Naive B cell (primary cell): ENCODE measurements at regions not wholly inside any gene's neighbourhood (a gene's known extent, or its start where the extent isn't known, plus 50 kb on each side); places are given as distances from the start of the nearest gene placed in this dataset.

ENCODE experiments used
- ATAC-seq, 2 donors: fragments of 150-1000 bp; cut with Tn5 transposase; 2 replicates each; pipeline ENCODE4 v1.10.0; 2021; ENCODE audit warnings: low read depth in 2 of 2, mild to moderate bottlenecking in 2 of 2, moderate library complexity in 2 of 2
- DNase-seq: peaks from one replicate; pipeline ENCODE4 v3.0.0; 2022
- H3K27ac Mint-ChIP-seq, 6 donors: one replicate each; pipeline ENCODE4 v1.8.0; 2020 to 2022; ENCODE audit warnings: mild to moderate bottlenecking in 6 of 6, mixed read lengths in 6 of 6, moderate library complexity in 5 of 6, inconsistent platforms in 2 of 6
- H3K27me3 Mint-ChIP-seq, 3 donors: one replicate each; pipeline ENCODE4 v1.8.0; 2021 to 2022; ENCODE audit warnings: mixed read lengths in 3 of 3, mild to moderate bottlenecking in 1 of 3
- H3K36me3 Mint-ChIP-seq, 2 donors: one replicate each; pipeline ENCODE4 v1.8.0; 2020 to 2022; ENCODE audit warnings: mixed read lengths in 2 of 2, inconsistent platforms in 1 of 2, mild to moderate bottlenecking in 1 of 2
- H3K4me1 Mint-ChIP-seq, 3 donors: one replicate each; pipeline ENCODE4 v1.8.0; 2020 to 2022; ENCODE audit warnings: mixed read lengths in 3 of 3, inconsistent platforms in 1 of 3, mild to moderate bottlenecking in 1 of 3, moderate library complexity in 1 of 3
- H3K4me3 Mint-ChIP-seq, 8 donors: one replicate each; pipeline ENCODE4 v1.8.0; 2020 to 2022; ENCODE audit warnings: mild to moderate bottlenecking in 8 of 8, mixed read lengths in 8 of 8, moderate library complexity in 8 of 8, inconsistent platforms in 2 of 8
- H3K9me3 Mint-ChIP-seq, 7 donors: one replicate each; pipeline ENCODE4 v1.8.0; 2020 to 2022; ENCODE audit warnings: mixed read lengths in 7 of 7, mild to moderate bottlenecking in 5 of 7, inconsistent platforms in 2 of 7, moderate library complexity in 1 of 7

DNA sequence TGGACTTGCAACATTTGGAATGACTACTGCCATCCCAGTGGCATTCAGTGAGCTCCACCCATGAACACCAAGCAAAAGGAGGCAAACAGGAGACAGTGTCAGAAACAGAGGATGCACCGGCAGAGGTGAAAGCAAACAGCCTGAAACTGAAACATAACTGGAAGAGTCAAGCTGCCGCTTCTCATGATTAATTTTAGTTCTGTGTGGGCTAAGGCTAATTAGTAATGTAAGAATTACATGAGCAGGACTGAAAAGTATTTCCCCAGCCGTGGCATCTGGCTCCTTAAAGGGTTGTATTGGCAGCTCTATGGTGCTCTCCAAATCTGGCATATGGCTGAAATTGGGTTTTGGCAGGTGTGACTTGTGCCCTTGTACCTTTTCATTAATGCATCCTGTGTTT is 1108.1 kb downstream of the TSN start:
- no peaks in the 10 kb centered on the region for H3K4me1 Mint-ChIP-seq
- no peak for DNase-seq
- no peak overlapping the region for H3K4me3 Mint-ChIP-seq
- H3K27me3 Mint-ChIP-seq: no peaks in the 10 kb centered on the region
- H3K27ac Mint-ChIP-seq: no peak overlapping the region
- H3K36me3 Mint-ChIP-seq: no peaks in the 10 kb centered on the region
- ATAC-seq: no peak
- H3K9me3 Mint-ChIP-seq: peaks cover 0 to 13% (median 6%) of the 10 kb centered on the region in 7 donors

DNA sequence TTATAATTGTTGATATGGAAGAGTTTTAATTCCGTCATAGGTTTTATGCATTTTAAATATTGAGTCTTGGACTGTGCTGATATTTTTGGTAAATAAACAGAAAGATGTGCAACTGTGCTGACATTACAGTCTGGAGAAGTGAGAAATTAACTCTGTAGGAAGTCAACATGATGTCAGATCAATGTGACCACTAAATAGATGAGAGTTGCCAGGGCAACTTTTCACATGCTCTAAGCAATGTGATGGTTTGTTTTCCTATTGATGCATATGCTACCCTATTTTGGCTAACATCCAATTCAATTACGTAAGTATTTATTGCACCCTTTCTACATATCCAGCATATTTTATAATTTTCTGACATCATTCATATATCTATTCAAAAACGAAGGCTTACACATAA is 1109.3 kb downstream of the TSN start:
- no peak for ATAC-seq

DNA sequence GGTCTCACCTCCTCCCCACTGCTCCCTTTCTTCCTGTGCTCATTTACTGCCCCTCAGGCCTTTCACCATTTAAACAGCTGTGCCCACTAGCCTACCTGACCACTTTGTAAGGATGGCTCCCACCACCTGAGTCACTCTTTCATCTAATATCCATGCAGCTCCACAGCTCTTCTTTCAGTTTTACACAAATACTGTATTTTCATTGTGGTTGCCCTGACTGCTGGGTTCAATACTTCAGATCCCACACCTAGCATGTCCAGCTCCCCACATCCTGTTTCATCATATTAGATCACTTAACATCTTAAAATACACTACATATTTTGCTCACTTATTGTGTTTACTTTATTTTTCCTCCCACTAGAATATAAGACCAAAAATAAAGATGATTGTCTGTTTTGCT is 1110.6 kb downstream of the TSN start:
- H3K4me1 Mint-ChIP-seq: no peaks in the 10 kb centered on the region
- no peak overlapping the region for H3K4me3 Mint-ChIP-seq
- peaks cover 0 to 8% (median 3%) of the 10 kb centered on the region in 7 donors for H3K9me3 Mint-ChIP-seq
- no peak overlapping the region for H3K27ac Mint-ChIP-seq
- H3K36me3 Mint-ChIP-seq: no peaks in the 10 kb centered on the region
- ATAC-seq: no peak
- no peaks in the 10 kb centered on the region for H3K27me3 Mint-ChIP-seq
- no peak for DNase-seq

More for the DNA sequence above, 1109.3 kb downstream of the TSN start:
- H3K27me3 Mint-ChIP-seq: no peaks in the 10 kb centered on the region
- H3K27ac Mint-ChIP-seq: no peak overlapping the region
- peaks cover 0 to 8% (median 5%) of the 10 kb centered on the region in 7 donors for H3K9me3 Mint-ChIP-seq
- H3K36me3 Mint-ChIP-seq: no peaks in the 10 kb centered on the region
- H3K4me1 Mint-ChIP-seq: no peaks in the 10 kb centered on the region
- H3K4me3 Mint-ChIP-seq: no peak overlapping the region
- no peak for DNase-seq

DNA sequence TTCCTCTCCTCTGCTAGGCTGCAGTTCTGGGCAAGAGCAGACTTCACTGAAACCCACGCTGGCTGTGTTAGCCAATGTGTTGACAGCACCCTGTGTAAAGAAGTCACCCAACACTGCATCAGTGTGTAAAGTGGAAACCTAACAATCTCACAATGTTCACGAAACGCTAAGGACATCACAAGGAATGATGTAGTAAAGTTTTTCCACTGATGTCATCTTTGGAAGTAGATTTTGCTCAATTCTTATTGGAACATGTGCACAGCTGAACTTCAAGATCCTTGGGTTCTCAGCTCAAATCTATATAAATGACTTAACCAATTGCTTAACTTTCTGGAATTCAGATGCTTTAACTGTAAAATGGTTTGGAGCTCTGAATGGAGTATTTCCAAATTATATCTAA is 1112.5 kb downstream of the TSN start:
- ATAC-seq (no peak), DNase-seq (no peak)
- Mint-ChIP-seq H3K27ac (no peak overlapping the region), H3K9me3 (peaks cover 0 to 8% (median 3%) of the 10 kb centered on the region in 7 donors), H3K4me1 (no peaks in the 10 kb centered on the region), H3K4me3 (no peak overlapping the region), H3K36me3 (no peaks in the 10 kb centered on the region), H3K27me3 (no peaks in the 10 kb centered on the region)

DNA sequence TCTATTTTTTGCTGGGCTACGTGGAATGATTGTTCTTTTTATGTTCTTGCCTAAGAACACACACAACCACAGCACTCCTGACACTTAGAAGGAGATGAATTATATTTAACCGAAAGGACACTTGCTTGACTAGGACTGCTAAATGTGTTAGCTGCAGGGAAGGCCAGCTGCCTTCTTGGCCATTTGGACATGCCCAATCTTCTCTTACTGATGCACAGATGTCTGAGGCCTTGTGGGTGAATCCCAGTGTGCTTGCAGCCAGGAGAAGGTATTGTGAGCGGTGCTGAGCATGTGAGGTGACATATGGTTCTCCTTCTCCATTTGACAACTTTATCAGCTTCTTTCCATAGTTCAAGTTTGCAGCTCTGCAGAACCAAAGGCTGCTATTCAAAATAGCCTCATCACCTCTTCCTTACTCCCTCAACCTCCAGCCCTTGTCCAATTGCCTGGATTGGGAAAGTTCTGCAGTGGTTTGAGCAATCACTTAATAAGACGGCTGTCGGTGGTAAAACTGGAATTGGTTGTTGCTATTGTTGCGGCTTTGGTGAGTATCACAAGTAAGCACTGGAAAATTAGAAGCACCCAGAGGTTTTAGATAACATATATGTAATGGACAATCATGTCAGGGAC is 1113.3 kb downstream of the TSN start:
- no peaks in the 10 kb centered on the region for H3K36me3 Mint-ChIP-seq
- DNase-seq (no peak), ATAC-seq (no peak)

DNA sequence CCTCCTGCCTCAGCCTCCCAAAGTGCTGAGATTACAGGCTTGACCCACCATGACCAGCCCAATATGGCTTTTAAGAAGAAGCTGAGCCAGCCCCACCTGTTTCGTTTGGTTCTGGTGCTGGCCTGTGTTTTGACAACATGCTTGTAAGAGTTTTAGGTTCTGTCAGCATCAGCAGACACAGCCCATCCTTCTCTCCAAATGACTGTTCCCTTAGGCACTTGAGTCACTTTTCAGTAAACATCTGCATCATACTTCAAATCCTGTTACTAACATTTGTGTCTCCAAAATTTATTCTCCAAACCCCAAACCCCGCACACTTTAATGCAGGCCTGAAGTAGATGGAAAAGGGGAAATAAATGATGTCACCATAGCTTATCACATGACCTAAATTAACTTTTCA is 1118.5 kb downstream of the TSN start:
- Mint-ChIP-seq H3K27ac (no peak overlapping the region), H3K36me3 (no peaks in the 10 kb centered on the region), H3K4me3 (no peak overlapping the region), H3K9me3 (peaks cover 0 to 8% (median 2%) of the 10 kb centered on the region in 7 donors), H3K4me1 (no peaks in the 10 kb centered on the region), H3K27me3 (no peaks in the 10 kb centered on the region)
- ATAC-seq (no peak), DNase-seq (no peak)

More for the DNA sequence above, 1113.3 kb downstream of the TSN start:
- Mint-ChIP-seq H3K4me1 (no peaks in the 10 kb centered on the region), H3K27me3 (no peaks in the 10 kb centered on the region), H3K4me3 (no peak overlapping the region), H3K27ac (peak overlapping the region in 1 of 6 donors; percentile 11), H3K9me3 (peaks cover 0 to 10% (median 3%) of the 10 kb centered on the region in 7 donors)

DNA sequence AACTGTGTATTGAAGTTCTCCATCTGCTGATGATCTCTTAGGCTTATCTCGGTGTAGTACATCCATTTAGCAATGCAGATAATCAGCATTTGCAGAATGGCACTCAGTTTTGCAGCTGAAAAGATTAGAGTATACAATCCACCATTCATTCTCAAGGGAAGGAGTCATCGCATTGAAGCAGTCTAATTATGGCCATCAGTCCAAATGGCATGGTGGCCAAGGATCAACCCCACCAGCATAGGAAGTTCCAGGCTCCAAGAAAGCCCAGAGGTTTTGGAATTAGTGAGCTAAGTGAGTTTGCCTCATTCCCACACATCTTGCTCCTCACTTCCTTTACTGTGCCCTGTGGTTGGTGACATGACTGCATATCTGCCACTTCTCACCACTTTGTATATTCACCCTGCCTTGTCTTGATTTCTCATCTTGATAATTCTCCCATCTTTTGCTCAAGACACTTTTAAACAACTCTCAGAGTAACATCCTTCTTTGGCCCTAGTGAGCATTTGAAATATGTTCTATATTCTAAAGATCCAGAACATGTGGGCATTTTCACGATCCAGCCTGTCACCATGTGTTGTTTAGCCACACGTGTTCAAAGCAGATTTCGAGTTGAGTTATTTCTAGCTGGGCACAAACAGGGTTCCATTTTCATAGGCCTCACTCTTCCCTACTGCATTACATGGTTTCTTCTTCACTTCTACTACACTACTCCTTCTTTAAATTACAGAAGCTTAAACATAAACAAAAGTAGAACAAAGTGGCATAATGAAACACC is 1119.8 kb downstream of the TSN start:
- Mint-ChIP-seq H3K4me3 (no peak overlapping the region), H3K4me1 (no peaks in the 10 kb centered on the region), H3K27me3 (no peaks in the 10 kb centered on the region), H3K27ac (no peak overlapping the region), H3K36me3 (no peaks in the 10 kb centered on the region), H3K9me3 (peaks cover 0 to 8% (median 2%) of the 10 kb centered on the region in 7 donors)
- ATAC-seq: no peak
- no peak for DNase-seq

DNA sequence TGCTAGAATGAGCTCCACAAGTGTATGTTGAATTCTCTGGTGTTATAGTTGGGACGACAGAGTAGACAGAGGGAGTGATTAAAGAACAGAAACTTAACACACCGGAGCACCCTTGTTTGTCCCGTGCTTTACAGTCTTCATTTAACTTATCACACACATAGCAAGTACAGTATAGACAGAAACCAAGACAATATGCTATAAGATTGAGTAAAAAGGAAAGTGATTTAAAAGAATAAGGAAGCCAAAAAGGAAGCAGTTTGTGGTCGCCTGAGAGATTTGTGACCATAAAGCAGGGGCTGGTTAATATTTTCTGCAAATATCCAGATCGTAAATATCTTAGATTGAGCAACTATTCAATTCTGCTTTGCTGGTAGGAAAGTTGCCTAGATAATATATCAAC is 1128.4 kb downstream of the TSN start:
- Mint-ChIP-seq H3K27ac (peak overlapping the region in 1 of 6 donors; percentile 33), H3K4me1 (no peaks in the 10 kb centered on the region), H3K36me3 (no peaks in the 10 kb centered on the region), H3K9me3 (peaks cover 0 to 8% (median 2%) of the 10 kb centered on the region in 7 donors), H3K27me3 (no peaks in the 10 kb centered on the region), H3K4me3 (no peak overlapping the region)
- no peak for DNase-seq
- no peak for ATAC-seq

DNA sequence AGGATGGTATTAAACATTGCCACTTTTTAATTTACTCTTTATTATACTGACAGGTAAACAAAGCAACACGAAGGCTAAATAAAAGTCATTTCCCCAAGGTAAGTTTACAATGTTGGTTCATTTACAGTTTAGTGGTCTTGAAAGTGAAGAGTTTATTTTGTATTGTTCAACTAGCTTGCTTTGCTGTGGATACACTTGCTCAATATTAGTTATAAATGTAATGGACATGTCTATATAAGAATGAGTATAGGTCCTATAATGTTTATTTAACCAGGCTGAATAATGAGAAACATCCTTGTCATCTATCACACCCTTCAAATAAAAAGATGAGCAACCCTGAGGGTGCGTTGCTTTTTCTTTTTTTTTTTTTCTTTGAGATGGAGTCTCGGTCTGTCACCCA is 1129.4 kb downstream of the TSN start:
- ATAC-seq (no peak), DNase-seq (no peak)
- no peaks in the 10 kb centered on the region for H3K27me3 Mint-ChIP-seq
- H3K27ac Mint-ChIP-seq: no peak overlapping the region
- peaks cover 0 to 7% (median 2%) of the 10 kb centered on the region in 7 donors for H3K9me3 Mint-ChIP-seq
- H3K4me3 Mint-ChIP-seq: no peak overlapping the region
- no peaks in the 10 kb centered on the region for H3K36me3 Mint-ChIP-seq
- H3K4me1 Mint-ChIP-seq: no peaks in the 10 kb centered on the region

DNA sequence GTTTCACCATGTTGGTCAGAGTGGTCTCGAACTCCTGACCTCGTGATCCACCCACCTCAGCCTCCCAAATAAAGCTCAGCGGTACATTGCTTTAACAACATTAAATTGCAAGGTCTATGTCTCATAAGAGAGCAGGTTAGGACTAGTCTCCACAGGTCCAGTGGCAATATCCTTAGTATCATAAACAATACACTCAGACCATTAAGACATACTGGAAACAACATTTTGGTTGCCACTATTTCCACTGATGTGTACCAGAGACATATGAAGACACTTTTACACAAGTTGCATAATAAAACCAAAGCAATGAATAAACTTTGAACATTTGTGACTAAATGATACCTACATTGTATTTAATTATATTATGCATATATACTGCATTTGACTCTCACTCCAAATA is 1130.0 kb downstream of the TSN start:
- Mint-ChIP-seq H3K4me3 (no peak overlapping the region), H3K9me3 (peaks cover 0 to 7% (median 2%) of the 10 kb centered on the region in 7 donors), H3K36me3 (no peaks in the 10 kb centered on the region), H3K4me1 (no peaks in the 10 kb centered on the region), H3K27ac (no peak overlapping the region), H3K27me3 (no peaks in the 10 kb centered on the region)
- ATAC-seq: no peak
- no peak for DNase-seq

DNA sequence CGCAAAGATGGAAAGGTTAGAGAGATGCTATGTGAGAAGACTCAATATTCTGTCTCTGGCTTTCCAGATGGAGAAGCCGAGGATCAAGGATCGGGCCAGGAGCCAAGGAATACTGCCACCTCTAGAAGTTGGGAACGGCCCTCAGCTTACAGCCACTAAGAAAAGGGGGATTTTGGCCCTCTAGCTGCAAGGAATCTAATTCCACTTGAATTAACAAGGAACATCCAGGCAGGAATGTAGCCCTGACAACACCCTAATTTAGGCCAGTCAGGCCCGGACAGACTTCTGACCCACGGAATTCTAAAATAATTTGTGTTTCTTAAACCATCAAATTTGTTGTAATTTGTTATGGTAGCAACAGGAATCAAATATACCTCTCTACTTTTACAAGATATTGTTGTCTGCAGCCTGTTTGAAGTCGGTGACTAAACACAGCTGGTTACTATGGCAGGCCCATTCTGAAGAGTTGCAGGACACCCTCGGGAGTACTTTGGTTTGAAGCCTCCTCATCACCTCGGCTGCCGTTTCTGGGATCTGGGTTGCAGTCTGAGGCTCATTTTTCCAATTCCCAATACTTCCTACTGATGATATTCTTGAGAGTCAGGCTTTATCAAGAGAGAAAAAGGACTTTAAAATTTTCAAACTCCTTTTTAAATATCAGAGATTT is 1131.2 kb downstream of the TSN start:
- no peaks in the 10 kb centered on the region for H3K36me3 Mint-ChIP-seq
- H3K4me3 Mint-ChIP-seq: no peak overlapping the region
- no peaks in the 10 kb centered on the region for H3K27me3 Mint-ChIP-seq
- DNase-seq: no peak
- ATAC-seq: no peak
- no peak overlapping the region for H3K27ac Mint-ChIP-seq
- H3K4me1 Mint-ChIP-seq: no peaks in the 10 kb centered on the region
- peaks cover 0 to 7% (median 3%) of the 10 kb centered on the region in 7 donors for H3K9me3 Mint-ChIP-seq

DNA sequence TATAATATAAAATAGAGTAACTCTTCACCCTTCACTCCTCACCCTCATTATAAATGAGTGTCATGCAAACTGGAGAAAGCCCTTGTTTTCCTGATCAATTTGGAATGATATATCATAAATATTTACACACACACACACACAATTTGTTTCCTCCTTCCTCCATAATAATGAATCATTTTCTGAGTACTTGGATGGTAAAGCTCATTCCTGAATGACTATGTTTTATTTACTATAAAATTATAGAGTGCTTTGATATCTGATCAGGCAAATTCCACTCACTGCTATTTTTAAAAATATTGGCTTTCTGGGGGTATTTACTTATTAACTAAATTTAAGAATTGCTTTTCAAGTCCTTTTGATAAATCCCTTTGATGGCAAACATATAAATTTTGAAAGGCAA is 1125.5 kb upstream of the CNTNAP5 start:
- Mint-ChIP-seq H3K9me3 (peaks cover 0 to 23% (median 6%) of the 10 kb centered on the region in 7 donors), H3K4me1 (no peaks in the 10 kb centered on the region), H3K4me3 (no peak overlapping the region), H3K27ac (no peak overlapping the region), H3K27me3 (no peaks in the 10 kb centered on the region), H3K36me3 (no peaks in the 10 kb centered on the region)
- no peak for DNase-seq
- no peak for ATAC-seq

DNA sequence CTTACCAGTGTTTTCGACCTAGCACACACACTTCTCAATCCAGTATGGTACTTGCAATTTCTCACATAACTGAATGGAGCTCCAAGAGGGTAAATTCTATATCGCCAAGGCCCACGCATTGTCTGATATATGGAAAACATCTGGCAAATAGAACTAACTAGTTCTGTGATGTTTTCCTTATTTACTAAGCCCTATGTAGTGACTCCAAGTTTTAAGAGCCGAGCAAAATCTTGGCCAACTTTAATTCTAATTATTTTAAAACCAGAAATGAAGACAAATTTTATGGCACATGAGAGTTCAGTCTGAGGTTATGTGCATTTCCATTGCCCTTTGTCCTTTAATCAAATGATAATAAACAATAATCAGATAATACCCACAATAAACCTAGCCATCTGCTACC is 1119.7 kb upstream of the CNTNAP5 start:
- no peaks in the 10 kb centered on the region for H3K4me1 Mint-ChIP-seq
- no peak overlapping the region for H3K27ac Mint-ChIP-seq
- no peak overlapping the region for H3K4me3 Mint-ChIP-seq
- H3K27me3 Mint-ChIP-seq: no peaks in the 10 kb centered on the region
- DNase-seq (no peak), ATAC-seq (no peak)
- peaks cover 0 to 8% (median 3%) of the 10 kb centered on the region in 7 donors for H3K9me3 Mint-ChIP-seq
- no peaks in the 10 kb centered on the region for H3K36me3 Mint-ChIP-seq

DNA sequence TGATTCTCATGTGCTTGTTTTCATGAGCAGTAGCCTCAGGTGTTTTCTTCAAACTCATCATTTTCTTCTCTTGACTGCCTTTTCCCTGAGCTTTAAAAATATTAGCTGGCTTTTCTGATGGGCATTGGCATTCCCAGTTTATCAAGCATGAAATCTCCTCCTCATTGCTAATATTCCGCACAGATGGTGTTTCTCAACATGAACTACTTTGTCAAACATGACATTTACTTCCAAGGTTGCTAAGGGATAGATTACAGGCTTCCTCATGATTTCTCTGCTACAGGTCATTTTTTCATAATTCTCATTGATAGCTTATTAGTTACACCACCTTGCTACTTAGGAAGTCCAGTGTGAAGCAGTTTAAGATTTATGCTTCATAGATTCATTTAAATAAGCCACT is 1116.9 kb upstream of the CNTNAP5 start:
- peaks cover 0 to 8% (median 3%) of the 10 kb centered on the region in 7 donors for H3K9me3 Mint-ChIP-seq
- no peak overlapping the region for H3K27ac Mint-ChIP-seq
- no peaks in the 10 kb centered on the region for H3K36me3 Mint-ChIP-seq
- ATAC-seq (no peak), DNase-seq (no peak)
- no peaks in the 10 kb centered on the region for H3K27me3 Mint-ChIP-seq
- no peak overlapping the region for H3K4me3 Mint-ChIP-seq
- H3K4me1 Mint-ChIP-seq: no peaks in the 10 kb centered on the region
